PC-9 (cell line): ENCODE measurements at regions not wholly inside any gene's neighbourhood (a gene's known extent, or its start where the extent isn't known, plus 50 kb on each side); places are given as distances from the start of the nearest gene placed in this dataset.

Experiments
- BruUV-seq: library from RNA; stranded (reverse); fragments of 400-500 nt; replicated peaks from 2 replicates; lab custom pipeline; 2021; lab: Mats Ljungman, UMichigan
- CTCF ChIA-PET: fragments of 300-600 bp; sonication (Branson Sonifier 250); formaldehyde crosslinking; loops from one replicate; lab custom pipeline; 2022; ENCODE audit warnings: antibody characterized with exemption; lab: Charles Lee
- POLR2A ChIA-PET: fragments of 300-600 bp; sonication (Branson Sonifier 250); formaldehyde crosslinking; loops from one replicate; lab custom pipeline; 2022; ENCODE audit warnings: antibody characterized with exemption; ENCODE audit not compliant: unreplicated experiment; lab: Charles Lee
- DNase-seq, 2 experiments: peaks; one replicate each; pipeline versions ENCODE4 v3.0.0 to v3.0.0-alpha.2; 2015 to 2022; ENCODE audit warnings: mixed read lengths in 1 of 2
- H2AFZ ChIP-seq: fragments of 200-600 bp; sonication (generic); 2 replicates; pipeline ENCODE4 v1.8.1; 2017; ENCODE audit warnings: antibody characterized with exemption
- H3F3A ChIP-seq: fragments of 200-600 bp; sonication (generic); 2 replicates; pipeline ENCODE4 v1.8.1; 2017; ENCODE audit warnings: antibody characterized with exemption, mild to moderate bottlenecking, low read depth; ENCODE audit not compliant: insufficient read depth
- H3K27ac ChIP-seq: fragments of 200-600 bp; sonication (generic); 2 replicates; pipeline ENCODE4 v1.6.1; 2016; ENCODE audit warnings: mixed run types
- H3K27me3 ChIP-seq: fragments of 200-600 bp; sonication (generic); 2 replicates; pipeline ENCODE4 v1.6.1; 2016; ENCODE audit warnings: low read depth, mixed run types; ENCODE audit not compliant: insufficient read depth
- H3K36me3 ChIP-seq: fragments of 200-600 bp; sonication (generic); 2 replicates; pipeline ENCODE4 v1.6.1; 2016; ENCODE audit warnings: low read depth, mixed run types
- H3K4me1 ChIP-seq: fragments of 200-600 bp; sonication (generic); replicated peaks from 2 replicates; pipeline ENCODE4 v1.6.1; 2016; ENCODE audit warnings: mixed run types; ENCODE audit not compliant: insufficient read depth
- H3K4me2 ChIP-seq: fragments of 200-600 bp; sonication (generic); 2 replicates; pipeline ENCODE4 v1.6.1; 2017; ENCODE audit warnings: mixed run types
- H3K4me3 ChIP-seq: fragments of 200-600 bp; sonication (generic); 2 replicates; pipeline ENCODE4 v1.6.1; 2016; ENCODE audit warnings: mixed run types
- H3K79me2 ChIP-seq: fragments of 200-600 bp; sonication (generic); 2 replicates; pipeline ENCODE4 v1.6.1; 2017; ENCODE audit warnings: low read depth, mixed run types
- H3K9me2 ChIP-seq: fragments of 200-600 bp; sonication (generic); 2 replicates; pipeline ENCODE4 v1.8.1; 2017; ENCODE audit warnings: mild to moderate bottlenecking; ENCODE audit not compliant: insufficient read depth
- H3K9me3 ChIP-seq: fragments of 200-600 bp; sonication (generic); 2 replicates; pipeline ENCODE4 v1.8.1; 2016; ENCODE audit warnings: low read depth; ENCODE audit not compliant: insufficient read depth
- H4K20me1 ChIP-seq: fragments of 200-600 bp; sonication (generic); 2 replicates; pipeline ENCODE4 v1.8.1; 2017; ENCODE audit not compliant: insufficient read depth
- CTCF ChIP-seq: fragments of 200-600 bp; sonication (generic); conservative IDR thresholded peaks from 2 replicates; pipeline ENCODE4 v1.6.1; 2017; ENCODE audit warnings: mixed run types, antibody characterized with exemption, mild to moderate bottlenecking, moderate library complexity
- EZH2 ChIP-seq: fragments of 200-600 bp; sonication (generic); IDR thresholded peaks from 2 replicates; pipeline ENCODE4 v1.8.0; 2017; ENCODE audit warnings: antibody characterized with exemption, low read depth
- intact Hi-C: fragments of 100-400 bp; cut with micrococcal nuclease; formaldehyde crosslinking; loops from one replicate; pipeline ENCODE4 v1.10.0; 2022; ENCODE audit not compliant: unreplicated experiment

GRCh38 chr6:163922562-163922961, 508.0 kb downstream of the QKI start:
- Histone ChIP-seq H4K20me1 (no peaks in the 10 kb centered on the region), H3K36me3 (no peaks in the 10 kb centered on the region), H3K4me2 (no peak overlapping the region), H3K79me2 (no peaks in the 10 kb centered on the region), H3K27ac (no peak overlapping the region), H2AFZ (no peak overlapping the region), H3K27me3 (peaks cover 84% of the 10 kb centered on the region), H3K4me3 (no peak overlapping the region), H3F3A (no peaks in the 10 kb centered on the region), H3K9me3 (no peaks in the 10 kb centered on the region), H3K4me1 (no peaks in the 10 kb centered on the region), H3K9me2 (no peaks in the 10 kb centered on the region)
- intact Hi-C loops = no loop called here
- POLR2A ChIA-PET = no interaction called here
- TF ChIP-seq CTCF = no peak
- CTCF ChIA-PET = no interaction called here
- DNase-seq = no peak
- no TSS peak for BruUV-seq

GRCh38 chr6:163919652-163920051, 505.1 kb downstream of the QKI start:
- intact Hi-C loops = no loop called here
- no TSS peak for BruUV-seq
- CTCF ChIA-PET = no interaction called here

GRCh38 chr6:163916315-163917081, 502.0 kb downstream of the QKI start:
- Histone ChIP-seq H3K9me3 (no peaks in the 10 kb centered on the region), H3K27me3 (peaks cover 56% of the 10 kb centered on the region), H2AFZ (no peak overlapping the region), H3K4me1 (no peaks in the 10 kb centered on the region), H3K4me2 (no peak overlapping the region), H3K9me2 (no peaks in the 10 kb centered on the region), H3K36me3 (no peaks in the 10 kb centered on the region), H3K4me3 (no peak overlapping the region), H3K79me2 (no peaks in the 10 kb centered on the region), H3K27ac (no peak overlapping the region), H4K20me1 (no peaks in the 10 kb centered on the region), H3F3A (no peaks in the 10 kb centered on the region)
- DNase-seq = no peak
- ChIA-PET POLR2A (interaction anchor here (0.7 kb wide), 1 partner anchor 141 kb away, joined by 3 read pairs; no protein-coding TSS in a partner anchor), CTCF (no interaction called here)
- no peak for TF ChIP-seq CTCF
- TF ChIP-seq EZH2 = no peak
- BruUV-seq = no TSS peak
- intact Hi-C loops = no loop called here

More at GRCh38 chr6:163919652-163920051, 505.1 kb downstream of the QKI start:
- Histone ChIP-seq H3K4me3 (no peak overlapping the region), H4K20me1 (no peaks in the 10 kb centered on the region), H3F3A (no peaks in the 10 kb centered on the region), H3K4me1 (no peaks in the 10 kb centered on the region), H3K36me3 (no peaks in the 10 kb centered on the region), H3K9me3 (no peaks in the 10 kb centered on the region), H3K9me2 (no peaks in the 10 kb centered on the region), H3K27me3 (peaks cover 78% of the 10 kb centered on the region), H3K79me2 (no peaks in the 10 kb centered on the region), H2AFZ (no peak overlapping the region), H3K4me2 (no peak overlapping the region), H3K27ac (no peak overlapping the region)
- POLR2A ChIA-PET = no interaction called here
- no peak for DNase-seq
- TF ChIP-seq CTCF (no peak), EZH2 (no peak)
